T follicular helper cell (primary cell): ENCODE measurements at regions not wholly inside any gene's neighbourhood (a gene's known extent, or its start where the extent isn't known, plus 50 kb on each side); places are given as distances from the start of the nearest gene placed in this dataset.
"Not testable (repeated sequence)": the region's sequence is repeated elsewhere in the genome, so short reads cannot be mapped to it uniquely, and the experiment has no call there.

ENCODE experiments used
- DNase-seq: peaks from one replicate; pipeline ENCODE4 v3.0.0-alpha.2; 2020; ENCODE audit warnings: low read depth

GRCh38 chr1:60271041-60271440 lies 197.5 kb upstream of the C1orf87 start:
- no peak for DNase-seq

DNA sequence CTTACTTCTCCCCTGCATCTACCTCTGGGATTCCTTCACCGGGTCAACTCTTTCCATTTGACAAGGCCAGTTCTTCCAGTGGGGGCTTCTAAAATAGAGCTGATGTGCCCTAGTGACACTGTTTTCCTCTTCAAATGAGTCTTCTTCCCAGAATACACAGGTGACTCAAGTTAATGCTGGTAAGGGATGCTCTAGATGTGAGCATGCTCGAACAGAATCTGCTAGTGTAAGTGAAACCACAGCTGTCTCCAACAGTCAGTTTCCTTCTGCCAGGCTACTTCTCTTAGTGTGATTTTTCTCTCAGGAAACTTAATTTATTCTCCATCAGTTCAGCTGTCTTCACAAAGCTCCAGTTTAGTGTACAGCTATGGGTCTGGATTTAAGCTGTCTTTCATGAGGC lies 194.9 kb upstream of the C1orf87 start:
- DNase-seq: no peak

DNA sequence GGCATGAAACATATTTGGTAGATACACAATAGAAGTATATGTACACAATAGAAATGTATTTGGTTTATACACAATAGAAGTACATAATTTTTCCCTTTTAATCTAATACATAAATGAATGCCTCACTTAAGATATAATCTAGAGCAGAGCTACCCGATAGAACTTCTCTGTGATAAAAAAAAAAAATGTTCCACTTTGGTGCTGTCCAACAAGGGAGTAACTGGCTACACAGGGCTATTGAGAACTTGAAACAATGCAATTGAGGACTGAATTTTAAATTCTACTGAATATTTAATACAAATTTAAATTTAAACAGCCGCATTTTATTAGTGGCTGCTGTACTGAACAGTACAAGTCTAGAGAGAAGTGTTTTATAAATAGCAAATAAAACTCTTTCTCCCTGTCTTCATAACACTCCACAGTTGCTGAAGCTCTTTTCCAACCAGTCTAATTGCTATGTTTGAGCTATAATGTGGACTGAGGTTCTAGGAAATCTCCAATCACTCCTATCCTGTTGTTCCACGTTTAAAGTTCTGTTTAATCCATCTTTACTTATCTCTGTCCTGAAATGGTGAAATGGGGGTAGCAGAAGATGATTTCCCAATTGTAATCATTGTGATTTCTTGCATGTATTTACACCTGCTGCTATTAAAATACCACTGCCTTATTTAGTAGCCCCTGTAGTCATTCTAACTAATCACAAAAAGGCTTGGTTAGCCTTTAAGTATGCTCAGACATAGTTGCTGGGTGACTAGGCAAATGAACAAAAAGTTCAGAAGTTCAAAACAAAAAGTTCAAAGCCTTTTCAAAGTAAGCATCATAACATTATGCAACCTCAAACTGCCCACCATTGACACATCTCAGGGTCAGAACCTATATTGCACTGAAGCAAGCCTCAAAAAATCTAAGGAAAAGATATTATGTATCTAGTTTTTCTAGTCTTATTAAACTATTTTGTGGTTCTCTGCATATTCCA lies 192.3 kb upstream of the C1orf87 start:
- no peak for DNase-seq

DNA sequence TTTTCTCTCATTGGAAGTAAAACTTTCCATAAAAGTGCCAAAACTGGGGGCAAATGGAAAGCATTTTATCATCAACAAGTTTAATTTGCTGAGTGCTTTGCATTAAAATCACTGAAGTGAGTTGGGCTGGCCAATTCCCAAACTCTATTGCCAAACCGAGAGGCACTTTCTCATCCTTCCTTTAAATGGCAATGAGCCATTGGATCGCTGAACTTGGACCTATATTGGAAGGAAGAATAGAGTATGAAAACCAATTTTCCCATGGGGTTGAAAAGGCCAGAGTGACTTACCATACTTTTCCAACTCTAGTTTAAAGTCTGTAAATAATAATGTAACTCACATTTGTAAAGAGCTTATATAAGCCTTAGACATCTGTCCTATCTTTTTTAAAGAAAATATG lies 189.1 kb upstream of the C1orf87 start:
- no peak for DNase-seq

- no peak for DNase-seq
Observed at GRCh38 chr1:60257531-60257930, 184.0 kb upstream of the C1orf87 start.

- DNase-seq: no peak
Observed at GRCh38 chr1:60255565-60255964, 182.0 kb upstream of the C1orf87 start.

- DNase-seq: no peak
Observed at GRCh38 chr1:60251426-60251825, 177.9 kb upstream of the C1orf87 start.

DNA sequence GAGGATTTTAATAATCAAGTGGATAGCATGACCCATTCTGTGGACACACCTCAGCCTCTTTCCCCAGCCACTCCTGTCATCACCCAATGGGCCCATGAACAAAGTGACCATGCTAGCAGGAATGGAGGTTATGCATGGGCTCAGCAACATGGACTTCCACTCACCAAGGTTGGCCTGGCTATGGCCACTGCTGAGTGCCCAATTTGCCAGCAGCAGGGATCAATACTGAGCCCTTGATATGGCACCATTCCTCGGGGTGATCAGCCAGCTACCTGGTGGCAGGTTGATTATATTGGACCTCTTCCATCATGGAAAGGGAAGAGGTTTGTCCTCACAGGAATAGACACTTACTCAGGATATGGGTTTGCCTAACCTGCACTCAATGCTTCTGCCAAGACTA lies 173.9 kb upstream of the C1orf87 start:
- not testable (repeated sequence) for DNase-seq

GRCh38 chr1:60245324-60245723 lies 171.8 kb upstream of the C1orf87 start:
- no peak for DNase-seq

DNA sequence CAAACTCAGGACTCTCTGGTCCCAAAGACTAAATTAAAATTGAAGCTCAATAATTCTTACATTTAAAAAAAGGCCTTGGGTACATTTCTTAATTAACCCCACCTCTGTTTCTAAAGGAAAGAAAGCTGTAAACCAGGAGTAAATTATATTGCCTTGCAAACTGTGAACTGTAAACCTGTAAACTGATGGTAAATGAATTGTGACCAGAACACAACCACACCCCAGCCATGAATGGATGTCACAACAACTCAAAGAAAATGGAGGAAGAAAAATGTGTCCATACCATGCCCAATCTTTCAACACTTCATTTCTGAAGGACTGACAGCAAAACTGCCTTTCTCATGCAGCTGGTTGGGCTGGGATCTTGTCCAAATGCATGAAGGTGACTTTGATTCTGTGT lies 171.3 kb upstream of the C1orf87 start:
- DNase-seq: no peak

GRCh38 chr1:60235275-60235674 lies 161.7 kb upstream of the C1orf87 start:
- DNase-seq: no peak

GRCh38 chr1:60234776-60235175 lies 161.2 kb upstream of the C1orf87 start:
- no peak for DNase-seq

GRCh38 chr1:60229821-60230220 lies 156.3 kb upstream of the C1orf87 start:
- no peak for DNase-seq

DNA sequence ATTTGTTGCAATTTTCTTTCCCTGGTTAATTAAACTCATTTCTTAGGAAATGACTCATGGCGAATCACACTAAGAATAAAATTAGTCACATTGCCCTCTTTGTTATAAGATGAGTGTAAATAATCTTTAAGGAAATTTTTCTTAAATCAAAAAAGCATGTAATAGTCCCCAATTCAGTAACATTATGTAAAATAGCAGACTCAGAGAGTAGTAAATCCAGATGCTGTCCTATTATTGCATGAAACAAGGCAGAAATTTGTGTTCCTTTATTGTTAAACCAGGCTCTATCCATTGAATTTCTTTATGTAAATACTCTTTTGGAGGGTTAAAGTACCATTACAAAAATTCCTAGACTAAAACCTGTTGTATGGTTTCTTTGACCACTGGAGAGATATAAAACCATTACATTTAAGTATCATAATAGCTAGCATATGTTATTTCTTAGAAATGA lies 154.5 kb upstream of the C1orf87 start:
- DNase-seq: no peak

DNA sequence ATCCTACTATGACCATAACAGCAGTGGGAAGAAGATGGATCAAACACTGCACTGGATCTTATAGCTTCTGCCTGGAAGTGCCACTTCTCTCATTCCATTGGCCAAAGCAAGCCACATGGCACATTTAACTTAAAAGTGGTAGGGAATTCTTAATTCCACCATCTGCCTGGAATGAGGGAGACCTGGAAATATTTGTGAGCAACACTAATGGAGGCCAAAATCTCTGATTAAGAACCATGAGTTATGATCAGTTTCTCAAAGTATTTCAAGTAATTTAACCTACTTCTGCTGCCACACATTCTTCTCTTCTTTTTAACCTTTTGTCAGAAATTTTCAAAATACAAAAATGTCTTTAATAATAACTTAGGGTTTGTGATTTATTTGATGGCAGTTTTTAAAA lies 154.0 kb upstream of the C1orf87 start:
- no peak for DNase-seq

DNA sequence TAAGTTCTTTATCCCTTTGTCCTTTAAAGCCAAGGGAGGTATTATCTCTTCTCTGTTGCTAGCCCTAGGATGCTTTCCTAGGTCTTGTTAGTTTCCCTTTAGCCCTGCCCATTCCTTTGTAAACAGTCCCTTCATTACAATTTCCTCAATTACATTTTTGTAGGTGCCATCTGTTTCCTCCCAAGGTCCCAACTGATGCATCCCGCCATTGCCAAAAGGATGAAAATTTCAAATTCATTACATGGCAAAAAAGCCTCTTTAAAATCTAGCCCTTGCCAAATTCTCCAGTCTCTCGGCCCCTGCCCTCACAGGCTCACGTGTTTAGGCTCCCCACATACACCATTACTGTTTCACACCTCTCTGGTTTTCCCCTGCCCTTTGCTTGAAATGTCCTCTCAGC lies 151.9 kb upstream of the C1orf87 start:
- DNase-seq: no peak

DNA sequence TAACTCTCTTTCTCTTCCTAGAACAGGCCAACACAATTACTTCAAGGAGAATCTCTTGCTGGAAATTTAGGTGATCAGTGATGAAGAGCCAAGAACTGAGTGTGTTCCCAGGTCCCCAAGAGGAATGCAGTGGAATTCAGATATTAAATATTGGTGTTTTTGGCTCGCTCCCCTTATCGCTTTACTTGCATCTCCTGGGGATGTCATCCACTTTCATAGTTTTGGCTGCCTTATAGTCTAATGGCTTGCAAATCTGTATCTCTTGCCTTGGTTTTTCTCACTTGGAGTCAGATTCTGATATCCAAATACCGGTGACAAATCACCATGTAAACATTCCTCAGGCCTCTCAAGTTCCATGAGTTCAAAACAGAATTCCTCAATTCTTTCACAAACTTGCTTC lies 151.0 kb upstream of the C1orf87 start:
- DNase-seq: no peak

- no peak for DNase-seq
Observed at GRCh38 chr1:60223158-60223557, 149.6 kb upstream of the C1orf87 start.

GRCh38 chr1:60222360-60223115 lies 149.0 kb upstream of the C1orf87 start:
- DNase-seq: no peak

GRCh38 chr1:60213253-60213652 lies 139.7 kb upstream of the C1orf87 start:
- no peak for DNase-seq

DNA sequence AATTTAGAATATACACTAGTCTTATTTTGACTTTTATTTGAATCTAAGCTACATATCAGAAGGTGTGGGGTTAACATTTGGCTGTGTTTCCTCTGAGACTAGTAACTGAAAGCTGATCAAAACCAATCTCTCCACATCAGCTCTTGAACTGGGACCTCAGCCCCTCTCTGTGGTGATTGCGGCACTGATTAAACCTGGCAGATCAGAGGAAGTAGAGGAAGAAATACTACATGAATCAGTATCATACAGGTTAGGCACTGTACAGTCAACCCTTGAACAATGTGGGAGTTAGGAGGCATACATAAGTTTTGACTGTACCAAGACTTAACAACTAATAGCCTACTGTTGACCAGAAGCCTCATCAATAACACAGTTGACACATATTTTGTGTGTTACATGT lies 122.5 kb upstream of the C1orf87 start:
- DNase-seq: no peak

GRCh38 chr1:60185684-60186083 lies 112.1 kb upstream of the C1orf87 start:
- DNase-seq: no peak

GRCh38 chr1:60184521-60184920 lies 111.0 kb upstream of the C1orf87 start:
- DNase-seq: no peak
